ENCODE measurements at regions not wholly inside any gene's neighbourhood (a gene's known extent, or its start where the extent isn't known, plus 50 kb on each side); places are given as distances from the start of the nearest gene placed in this dataset.

- TF ChIP-seq CTCF (IDR thresholded peaks at IDR 0.05) (no peak), POLR2A (IDR thresholded peaks at IDR 0.05) (no peak)
Measured at GRCh38 chr6:33856655-33857054, 52.9 kb upstream of the MLN start.
